Liver (tissue), 8 donors: ENCODE measurements at regions not wholly inside any gene's neighbourhood (a gene's known extent, or its start where the extent isn't known, plus 50 kb on each side); places are given as distances from the start of the nearest gene placed in this dataset.

Experiments
- DNase-seq: peaks from one replicate; pipeline ENCODE4 v3.0.0-alpha.2; 2017; ENCODE audit warnings: low spot score
- H3K27ac ChIP-seq, 2 donors: one replicate each; pipeline ENCODE4 v1.7.0; 2013; ENCODE audit warnings: inconsistent platforms in 2 of 2, low read length in 2 of 2, control low read depth in 1 of 2, low read depth in 1 of 2, mild to moderate bottlenecking in 1 of 2
- H3K27me3 ChIP-seq, 4 donors: one replicate each; pipeline versions ENCODE4 v1.6.1 to v1.7.0; 2013; ENCODE audit warnings: low read length in 3 of 4, inconsistent platforms in 1 of 4, mild to moderate bottlenecking in 1 of 4, moderate library complexity in 1 of 4; ENCODE audit not compliant: control insufficient read depth in 4 of 4, insufficient read depth in 4 of 4
- H3K36me3 ChIP-seq, 4 donors: one replicate each; pipeline versions ENCODE4 v1.6.1 to v1.7.0; 2013; ENCODE audit warnings: low read length in 3 of 4, mild to moderate bottlenecking in 3 of 4, low read depth in 1 of 4, moderate library complexity in 1 of 4; ENCODE audit not compliant: control insufficient read depth in 4 of 4, insufficient read depth in 3 of 4
- H3K4me1 ChIP-seq, 4 donors: one replicate each; pipeline versions ENCODE4 v1.6.1 to v1.7.0; 2013; ENCODE audit warnings: low read length in 3 of 4, mild to moderate bottlenecking in 3 of 4, moderate library complexity in 1 of 4; ENCODE audit not compliant: control insufficient read depth in 4 of 4, insufficient read depth in 4 of 4
- H3K4me3 ChIP-seq, 3 donors: one replicate each; pipeline versions ENCODE4 v1.6.1 to v1.7.0; 2013; ENCODE audit warnings: low read length in 3 of 3, control low read depth in 1 of 3, low read depth in 1 of 3, mild to moderate bottlenecking in 1 of 3
- H3K9ac ChIP-seq, 2 donors: one replicate each; pipeline ENCODE4 v1.7.0; 2013; ENCODE audit warnings: low read length in 2 of 2, mild to moderate bottlenecking in 2 of 2, moderate library complexity in 2 of 2, control low read depth in 1 of 2, low read depth in 1 of 2
- H3K9me3 ChIP-seq, 4 donors: one replicate each; pipeline versions ENCODE4 v1.6.1 to v1.7.0; 2013; ENCODE audit warnings: low read length in 3 of 4; ENCODE audit not compliant: control insufficient read depth in 4 of 4
- ATF3 ChIP-seq: IDR thresholded peaks from 2 replicates; pipeline ENCODE4 v1.6.1; 2016; ENCODE audit warnings: antibody characterized with exemption
- CTCF ChIP-seq: fragments of 150-350 bp; IDR thresholded peaks from 2 replicates; pipeline ENCODE4 v1.5.1; 2017; ENCODE audit warnings: improper control_type of control experiment, low read depth, low read length; ENCODE audit not compliant: missing input control
- EGR1 ChIP-seq, 2 donors: IDR thresholded peaks; 2 replicates each; pipeline ENCODE4 v1.6.1; 2016 to 2018; ENCODE audit warnings: antibody characterized with exemption in 2 of 2, low read depth in 2 of 2
- FOXA1 ChIP-seq: IDR thresholded peaks from 2 replicates; pipeline ENCODE4 v1.6.1; 2016; ENCODE audit warnings: antibody characterized with exemption
- FOXA2 ChIP-seq: IDR thresholded peaks from 2 replicates; pipeline ENCODE4 v1.6.1; 2016; ENCODE audit warnings: antibody characterized with exemption
- GABPA ChIP-seq, 2 donors: IDR thresholded peaks in 1 of 2; conservative IDR thresholded peaks in 1 of 2; 2 replicates each; pipeline ENCODE4 v1.6.1; 2016; ENCODE audit warnings: antibody characterized with exemption in 2 of 2, mild to moderate bottlenecking in 1 of 2, moderate library complexity in 1 of 2
- HNF4A ChIP-seq, 2 donors: conservative IDR thresholded peaks; 2 replicates each; pipeline ENCODE4 v1.6.1; 2016; ENCODE audit warnings: antibody characterized with exemption in 2 of 2, mild to moderate bottlenecking in 2 of 2
- HNF4G ChIP-seq: IDR thresholded peaks from 2 replicates; pipeline ENCODE4 v1.6.1; 2016; ENCODE audit warnings: antibody characterized with exemption
- JUND ChIP-seq, 2 donors: IDR thresholded peaks; 2 replicates each; pipeline ENCODE4 v1.6.1; 2016; ENCODE audit warnings: antibody characterized with exemption in 2 of 2
- MAX ChIP-seq: IDR thresholded peaks from 2 replicates; pipeline ENCODE4 v1.6.1; 2016; ENCODE audit warnings: antibody characterized with exemption
- NR2F2 ChIP-seq: IDR thresholded peaks from 2 replicates; pipeline ENCODE4 v1.6.1; 2016; ENCODE audit warnings: antibody characterized with exemption
- RAD21 ChIP-seq, 2 donors: IDR thresholded peaks; 2 replicates each; pipeline ENCODE4 v1.6.1; 2016; ENCODE audit warnings: antibody characterized with exemption in 2 of 2, mild to moderate bottlenecking in 2 of 2
- REST ChIP-seq: IDR thresholded peaks from 2 replicates; pipeline ENCODE4 v1.6.1; 2016; ENCODE audit warnings: antibody characterized with exemption, mild to moderate bottlenecking
- RXRA ChIP-seq, 2 donors: IDR thresholded peaks; 2 replicates each; pipeline ENCODE4 v1.6.1; 2017 to 2018; ENCODE audit warnings: antibody characterized with exemption in 2 of 2, mild to moderate bottlenecking in 1 of 2
- SP1 ChIP-seq: IDR thresholded peaks from 2 replicates; pipeline ENCODE4 v1.6.1; 2018; ENCODE audit warnings: antibody characterized with exemption, mild to moderate bottlenecking
- TAF1 ChIP-seq: conservative IDR thresholded peaks from 2 replicates; pipeline ENCODE4 v1.6.1; 2016; ENCODE audit warnings: antibody characterized with exemption, mild to moderate bottlenecking
- YY1 ChIP-seq: IDR thresholded peaks from 2 replicates; pipeline ENCODE4 v1.6.1; 2016; ENCODE audit warnings: antibody characterized with exemption, mild to moderate bottlenecking
- ZBTB33 ChIP-seq: IDR thresholded peaks from 2 replicates; pipeline ENCODE4 v1.6.1; 2016; ENCODE audit warnings: antibody characterized with exemption
- WGBS: extraction: QIAGEN DNeasy Blood & Tissue Kit; methylation state at CpG from one replicate; pipeline ENCODE4 v1.1.7; 2013; 5-methylcytosine and 5-hydroxymethylcytosine counted together
- donor health status: healthy.
- donor health status: healthy.
- donor health status: healthy.
- donor health status: healthy.
- donor health status: healthy.

- H3K27me3 ChIP-seq, result no peaks in the 10 kb centered on the region
- DNase-seq, result no peak
- no peak overlapping the region for H3K4me3 ChIP-seq
- H3K4me1 ChIP-seq, result peaks cover 0 to 2% (median 0%) of the 10 kb centered on the region in 4 donors
- no peaks in the 10 kb centered on the region for H3K9me3 ChIP-seq
- H3K9ac ChIP-seq, result no peak overlapping the region
- WGBS, result 81% methylated on average over 1 of the region's 1 CpG
- TF ChIP-seq CTCF (no peak), FOXA2 (no peak), SP1 (no peak), GABPA (IDR thresholded peaks at IDR 0.05 in 1 of 2, conservative IDR thresholded peaks at IDR 0.05 in 1 of 2) (no peak), EGR1 (IDR thresholded peaks at IDR 0.05; ENCODE audit: low read depth in 2 of 2) (no peak)
- no peaks in the 10 kb centered on the region for H3K36me3 ChIP-seq
- no peak overlapping the region for H3K27ac ChIP-seq
Measured at GRCh38 chr7:106783286-106783685, 81.8 kb upstream of the PIK3CG start.

- DNase-seq, result no peak
- Histone ChIP-seq H3K36me3 (no peaks in the 10 kb centered on the region), H3K27ac (no peak overlapping the region), H3K4me3 (no peak overlapping the region), H3K9ac (no peak overlapping the region), H3K4me1 (no peaks in the 10 kb centered on the region), H3K27me3 (peaks cover 0 to 3% (median 0%) of the 10 kb centered on the region in 4 donors), H3K9me3 (no peaks in the 10 kb centered on the region)
- 97% methylated on average over 1 of the region's 1 CpG for WGBS
- TF ChIP-seq FOXA2 (no peak), HNF4G (no peak), SP1 (no peak), RAD21 (IDR thresholded peaks at IDR 0.05) (no peak), ATF3 (no peak), NR2F2 (no peak), REST (no peak), RXRA (IDR thresholded peaks at IDR 0.05) (no peak), EGR1 (IDR thresholded peaks at IDR 0.05; ENCODE audit: low read depth in 2 of 2) (no peak), ZBTB33 (no peak), GABPA (IDR thresholded peaks at IDR 0.05 in 1 of 2, conservative IDR thresholded peaks at IDR 0.05 in 1 of 2) (no peak), HNF4A (conservative IDR thresholded peaks at IDR 0.05) (no peak), MAX (no peak), FOXA1 (no peak), TAF1 (no peak), CTCF (no peak), JUND (IDR thresholded peaks at IDR 0.05) (no peak), YY1 (no peak)
Measured at GRCh38 chr7:106788637-106789036, 76.4 kb upstream of the PIK3CG start.
